ENCODE measurements at regions not wholly inside any gene's neighbourhood (a gene's known extent, or its start where the extent isn't known, plus 50 kb on each side); places are given as distances from the start of the nearest gene placed in this dataset.
"Not testable (repeated sequence)": the region's sequence is repeated elsewhere in the genome, so short reads cannot be mapped to it uniquely, and the experiment has no call there.

- peaks cover 4% of the 10 kb centered on the region for H3K9me3 Mint-ChIP-seq
- H3K4me3 Mint-ChIP-seq: no peak overlapping the region
- TF ChIP-seq CTCF (IDR thresholded peaks at IDR 0.05; ENCODE audit: unreplicated experiment in 3 of 3): no peak
- H3K27me3 Mint-ChIP-seq (ENCODE audit: low read depth): no peaks in the 10 kb centered on the region
- H3K4me1 Mint-ChIP-seq: peaks cover 6% of the 10 kb centered on the region
- no peaks in the 10 kb centered on the region for H3K36me3 Mint-ChIP-seq (ENCODE audit: low read depth)
- peak overlapping the region in 2 of 3 experiments; percentile 16 to 31 for H3K27ac Mint-ChIP-seq
Observed at GRCh38 chr12:90449611-90450010, 505.4 kb downstream of the CCER1 start.

- not testable (repeated sequence) for H3K4me3 Mint-ChIP-seq; H3K27me3 Mint-ChIP-seq (ENCODE audit: low read depth); H3K4me1 Mint-ChIP-seq; H3K36me3 Mint-ChIP-seq (ENCODE audit: low read depth); H3K27ac Mint-ChIP-seq
- peaks cover 17% of the 10 kb centered on the region for H3K9me3 Mint-ChIP-seq
Observed at GRCh38 chr12:90443466-90443865, 511.5 kb downstream of the CCER1 start.

GRCh38 chr12:90441431-90441830 lies 513.5 kb downstream of the CCER1 start:
- H3K4me1 Mint-ChIP-seq: no peaks in the 10 kb centered on the region
- H3K36me3 Mint-ChIP-seq (ENCODE audit: low read depth): peaks cover 4% of the 10 kb centered on the region
- H3K27ac Mint-ChIP-seq: no peak overlapping the region
- H3K9me3 Mint-ChIP-seq: peaks cover 20% of the 10 kb centered on the region
- TF ChIP-seq CTCF (IDR thresholded peaks at IDR 0.05; ENCODE audit: unreplicated experiment in 3 of 3): no peak
- H3K27me3 Mint-ChIP-seq (ENCODE audit: low read depth): no peaks in the 10 kb centered on the region
- no peak overlapping the region for H3K4me3 Mint-ChIP-seq

- no peak overlapping the region for H3K4me3 Mint-ChIP-seq
- H3K27me3 Mint-ChIP-seq (ENCODE audit: low read depth): no peaks in the 10 kb centered on the region
- no peak for TF ChIP-seq CTCF (IDR thresholded peaks at IDR 0.05; ENCODE audit: unreplicated experiment in 3 of 3)
- H3K36me3 Mint-ChIP-seq (ENCODE audit: low read depth): no peaks in the 10 kb centered on the region
- H3K27ac Mint-ChIP-seq: no peak overlapping the region
- peaks cover 4% of the 10 kb centered on the region for H3K9me3 Mint-ChIP-seq
- no peaks in the 10 kb centered on the region for H3K4me1 Mint-ChIP-seq
Observed at GRCh38 chr12:90428881-90429280, 526.1 kb downstream of the CCER1 start.

GRCh38 chr12:90428465-90428864 lies 526.5 kb downstream of the CCER1 start:
- Mint-ChIP-seq H3K4me1 (no peaks in the 10 kb centered on the region), H3K4me3 (no peak overlapping the region), H3K27ac (no peak overlapping the region), H3K9me3 (peaks cover 2% of the 10 kb centered on the region), H3K27me3 (ENCODE audit: low read depth) (no peaks in the 10 kb centered on the region), H3K36me3 (ENCODE audit: low read depth) (no peaks in the 10 kb centered on the region)
- no peak for TF ChIP-seq CTCF (IDR thresholded peaks at IDR 0.05; ENCODE audit: unreplicated experiment in 3 of 3)

- Mint-ChIP-seq H3K9me3 (peaks cover 9% of the 10 kb centered on the region), H3K27me3 (ENCODE audit: low read depth) (no peaks in the 10 kb centered on the region), H3K36me3 (ENCODE audit: low read depth) (no peaks in the 10 kb centered on the region), H3K27ac (no peak overlapping the region), H3K4me1 (no peaks in the 10 kb centered on the region), H3K4me3 (no peak overlapping the region)
- no peak for TF ChIP-seq CTCF (IDR thresholded peaks at IDR 0.05; ENCODE audit: unreplicated experiment in 3 of 3)
Observed at GRCh38 chr12:90423965-90424364, 531.0 kb downstream of the CCER1 start.

Data from nephron (organoid).